ENCODE measurements at regions not wholly inside any gene's neighbourhood (a gene's known extent, or its start where the extent isn't known, plus 50 kb on each side); places are given as distances from the start of the nearest gene placed in this dataset.

DNA sequence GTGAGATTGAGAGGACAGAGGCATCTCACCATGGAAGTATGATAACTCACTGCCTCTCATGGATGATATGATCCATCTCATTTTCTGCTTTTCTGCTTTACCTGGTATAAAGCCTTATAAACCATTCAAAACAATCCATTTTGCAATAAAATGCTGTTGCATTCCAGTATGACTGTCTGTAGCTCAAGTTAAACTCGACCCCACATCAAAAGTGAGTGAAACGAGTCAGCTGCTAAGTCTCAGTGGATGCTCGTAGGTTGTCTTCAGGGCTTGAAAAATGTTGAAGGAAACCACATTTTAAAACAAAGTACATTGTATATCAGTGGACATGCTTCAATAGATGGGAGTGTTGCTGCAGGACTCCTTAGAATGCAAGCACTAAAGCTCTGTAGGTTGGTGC lies 839.0 kb downstream of the TUSC7 start:
- H3K4me2 ChIP-seq (ENCODE audit: insufficient read depth in 1 of 2, low read depth in 2 of 2, low read length in 2 of 2): no peak overlapping the region
- H3K18ac ChIP-seq (ENCODE audit: extremely low read depth, low read length): no peak overlapping the region
- H2BK12ac ChIP-seq (ENCODE audit: low read depth, low read length): no peak overlapping the region
- no peak overlapping the region for H4K5ac ChIP-seq (ENCODE audit: insufficient read length, low read depth, low read length)
- no peak for DNase-seq (ENCODE audit: low read depth in 1 of 2, low spot score in 2 of 2)
- no peaks in the 10 kb centered on the region for H3K23me2 ChIP-seq (ENCODE audit: low read depth, low read length)
- H3K23ac ChIP-seq (ENCODE audit: insufficient read length): no peak overlapping the region
- no peak overlapping the region for H3K4ac ChIP-seq (replicated peaks; ENCODE audit: insufficient read length, low read depth, low read length)
- no peak for FAIRE-seq
- H3K27me3 ChIP-seq (replicated peaks in 1 of 4; ENCODE audit: control insufficient read depth in 3 of 4, extremely low read depth in 1 of 4, insufficient read depth in 3 of 4, low read length in 3 of 4): peaks cover 0 to 3% (median 0%) of the 10 kb centered on the region in 4 experiments; a peak in 1 of 7 replicates
- 87% methylated on average over 3 of the region's 3 CpGs; no CpG with 5 or more reads in 1 of the 2 experiments for WGBS, 2 experiments (ENCODE audit: extremely low coverage in 1 of 2, insufficient coverage in 1 of 2, insufficient read length in 1 of 2, insufficient replicate concordance in 2 of 2, low coverage in 1 of 2, low lambda C conversion rate in 2 of 2, missing lambda C conversion rate in 1 of 2)
- no peak overlapping the region for H3K56ac ChIP-seq (replicated peaks; ENCODE audit: insufficient read length, low read depth, low read length)
- no peaks in the 10 kb centered on the region for H4K20me1 ChIP-seq (replicated peaks in 1 of 2; ENCODE audit: control insufficient read depth in 1 of 2, insufficient read depth in 2 of 2, low read length in 2 of 2)
- CTCF ChIA-PET (ENCODE audit: partially characterized antibody): interaction anchor here (0.8 to 1.7 kb wide), 4 partner anchors 15 to 530 kb away, joined by 3 to 6 read pairs (median 4); no protein-coding TSS in a partner anchor
- H2AFZ ChIP-seq (ENCODE audit: low read length): no peak overlapping the region
- H3K14ac ChIP-seq (ENCODE audit: insufficient read length): no peak overlapping the region
- H3K79me1 ChIP-seq (ENCODE audit: low read depth, low read length): no peaks in the 10 kb centered on the region
- no peak overlapping the region for H2BK15ac ChIP-seq (ENCODE audit: low read length)
- H2BK20ac ChIP-seq (ENCODE audit: low read length): no peak overlapping the region
- no peak overlapping the region for H2AK5ac ChIP-seq (ENCODE audit: low read depth, low read length)
- no peaks in the 10 kb centered on the region for H3K4me1 ChIP-seq (replicated peaks in 1 of 4; ENCODE audit: control insufficient read depth in 3 of 4, insufficient read depth in 4 of 4, low read length in 3 of 4)
- no peak overlapping the region for H3K27ac ChIP-seq (ENCODE audit: low read depth, low read length)
- no peak for TF ChIP-seq KDM5A (IDR thresholded peaks at IDR 0.05; ENCODE audit: low read length)
- TF ChIP-seq BACH1 (IDR thresholded peaks at IDR 0.05; ENCODE audit: low read length): no peak
- no peak for TF ChIP-seq RXRA (IDR thresholded peaks at IDR 0.05; ENCODE audit: insufficient read depth, low read depth, low read length)
- POLR2A ChIA-PET (ENCODE audit: partially characterized antibody): no interaction called here
- H3K4me3 ChIP-seq (ENCODE audit: extremely low read depth in 1 of 4, insufficient read depth in 2 of 4, low read depth in 3 of 4, low read length in 4 of 4): no peak overlapping the region
- H3K79me2 ChIP-seq (ENCODE audit: control insufficient read depth in 1 of 2, insufficient read depth in 2 of 2, low read length in 2 of 2): no peaks in the 10 kb centered on the region
- no peak overlapping the region for H2BK5ac ChIP-seq (ENCODE audit: low read depth, low read length)
- no peak overlapping the region for H4K91ac ChIP-seq (replicated peaks; ENCODE audit: insufficient read length, low read length)
- no peak overlapping the region for H4K8ac ChIP-seq (ENCODE audit: extremely low read depth, insufficient read depth, low read length)
- no peak overlapping the region for H3K9ac ChIP-seq (replicated peaks in 1 of 4; ENCODE audit: extremely low read depth in 1 of 4, low read depth in 3 of 4, low read length in 3 of 4)
- H3K9me3 ChIP-seq (ENCODE audit: insufficient read depth in 2 of 2, low read depth in 1 of 2, low read length in 1 of 2): no peaks in the 10 kb centered on the region
- H2BK120ac ChIP-seq (replicated peaks; ENCODE audit: low read depth, low read length): no peak overlapping the region
- H3K36me3 ChIP-seq (ENCODE audit: control insufficient read depth in 2 of 4, insufficient read depth in 4 of 4, low read length in 3 of 4): no peaks in the 10 kb centered on the region
